Dendritic cell treated with granulocyte-macrophage colony-stimulating factor and Interleukin-4, amounts not matched to agents 40 ng/mL and 50 ng/mL, for 4 days (primary cell): ENCODE measurements at regions not wholly inside any gene's neighbourhood (a gene's known extent, or its start where the extent isn't known, plus 50 kb on each side); places are given as distances from the start of the nearest gene placed in this dataset.

Experiments used
- H3K27ac Mint-ChIP-seq: one replicate; pipeline ENCODE4 v1.8.0; 2022; ENCODE audit warnings: mild to moderate bottlenecking, mixed read lengths
- H3K27me3 Mint-ChIP-seq: one replicate; pipeline ENCODE4 v1.8.0; 2022; ENCODE audit warnings: mild to moderate bottlenecking, mixed read lengths
- H3K36me3 Mint-ChIP-seq: one replicate; pipeline ENCODE4 v1.8.0; 2022; ENCODE audit warnings: low read depth, mixed read lengths
- H3K4me1 Mint-ChIP-seq: one replicate; pipeline ENCODE4 v1.8.0; 2022; ENCODE audit warnings: low read depth, mixed read lengths
- H3K4me3 Mint-ChIP-seq: one replicate; pipeline ENCODE4 v1.8.0; 2022; ENCODE audit warnings: mild to moderate bottlenecking, moderate library complexity, mixed read lengths
- H3K9me3 Mint-ChIP-seq: one replicate; pipeline ENCODE4 v1.8.0; 2022; ENCODE audit warnings: mixed read lengths
- intact Hi-C: fragments of 100-400 bp; cut with micrococcal nuclease; formaldehyde crosslinking; loops from one replicate; pipeline ENCODE4 v1.15.0; 2022

GRCh38 chr12:18794000-18794399 is 56.1 kb downstream of the CAPZA3 start:
- Mint-ChIP-seq H3K4me1 (no peaks in the 10 kb centered on the region), H3K27ac (no peak overlapping the region), H3K36me3 (no peaks in the 10 kb centered on the region), H3K27me3 (no peaks in the 10 kb centered on the region), H3K4me3 (no peak overlapping the region), H3K9me3 (no peaks in the 10 kb centered on the region)
- intact Hi-C loops, result no loop called here

- Mint-ChIP-seq H3K27me3 (no peaks in the 10 kb centered on the region), H3K36me3 (no peaks in the 10 kb centered on the region), H3K4me1 (no peaks in the 10 kb centered on the region), H3K9me3 (no peaks in the 10 kb centered on the region), H3K27ac (no peak overlapping the region), H3K4me3 (no peak overlapping the region)
- intact Hi-C loops, result no loop called here
Observed at GRCh38 chr12:18797604-18798003, 59.7 kb downstream of the CAPZA3 start.

- H3K4me3 Mint-ChIP-seq, result no peak overlapping the region
- H3K4me1 Mint-ChIP-seq, result no peaks in the 10 kb centered on the region
- H3K36me3 Mint-ChIP-seq, result no peaks in the 10 kb centered on the region
- H3K9me3 Mint-ChIP-seq, result no peaks in the 10 kb centered on the region
- H3K27ac Mint-ChIP-seq, result no peak overlapping the region
- H3K27me3 Mint-ChIP-seq, result no peaks in the 10 kb centered on the region
- intact Hi-C loops, result no loop called here
Observed at GRCh38 chr12:18798535-18799361, 60.8 kb downstream of the CAPZA3 start.

GRCh38 chr12:18799561-18799960 is 61.6 kb downstream of the CAPZA3 start:
- H3K9me3 Mint-ChIP-seq, result no peaks in the 10 kb centered on the region
- H3K4me1 Mint-ChIP-seq, result no peaks in the 10 kb centered on the region
- H3K4me3 Mint-ChIP-seq, result no peak overlapping the region
- no peak overlapping the region for H3K27ac Mint-ChIP-seq
- intact Hi-C loops, result no loop called here
- H3K36me3 Mint-ChIP-seq, result no peaks in the 10 kb centered on the region
- no peaks in the 10 kb centered on the region for H3K27me3 Mint-ChIP-seq

GRCh38 chr12:18805516-18806248 is 67.8 kb downstream of the CAPZA3 start:
- no peak overlapping the region for H3K4me3 Mint-ChIP-seq

GRCh38 chr12:18807714-18808113 is 69.8 kb downstream of the CAPZA3 start:
- H3K27me3 Mint-ChIP-seq, result no peaks in the 10 kb centered on the region
- peaks cover 15% of the 10 kb centered on the region for H3K4me1 Mint-ChIP-seq
- H3K4me3 Mint-ChIP-seq, result no peak overlapping the region
- no peaks in the 10 kb centered on the region for H3K9me3 Mint-ChIP-seq
- H3K36me3 Mint-ChIP-seq, result no peaks in the 10 kb centered on the region
- intact Hi-C loops, result no loop called here
- no peak overlapping the region for H3K27ac Mint-ChIP-seq

More at GRCh38 chr12:18805516-18806248, 67.8 kb downstream of the CAPZA3 start:
- no peaks in the 10 kb centered on the region for H3K36me3 Mint-ChIP-seq
- no peaks in the 10 kb centered on the region for H3K9me3 Mint-ChIP-seq
- intact Hi-C loops, result no loop called here
- no peak overlapping the region for H3K27ac Mint-ChIP-seq
- H3K4me1 Mint-ChIP-seq, result peaks cover 5% of the 10 kb centered on the region
- no peaks in the 10 kb centered on the region for H3K27me3 Mint-ChIP-seq

- Mint-ChIP-seq H3K4me1 (peaks cover 15% of the 10 kb centered on the region), H3K36me3 (no peaks in the 10 kb centered on the region), H3K27ac (no peak overlapping the region), H3K27me3 (no peaks in the 10 kb centered on the region), H3K4me3 (no peak overlapping the region), H3K9me3 (no peaks in the 10 kb centered on the region)
- intact Hi-C loops, result no loop called here
Observed at GRCh38 chr12:18808221-18808620, 70.3 kb downstream of the CAPZA3 start.

- H3K4me3 Mint-ChIP-seq, result no peak overlapping the region
- H3K27ac Mint-ChIP-seq, result no peak overlapping the region
- H3K27me3 Mint-ChIP-seq, result no peaks in the 10 kb centered on the region
- no peaks in the 10 kb centered on the region for H3K9me3 Mint-ChIP-seq
- H3K36me3 Mint-ChIP-seq, result no peaks in the 10 kb centered on the region
- H3K4me1 Mint-ChIP-seq, result peaks cover 15% of the 10 kb centered on the region
- intact Hi-C loops, result no loop called here
Observed at GRCh38 chr12:18810537-18811253, 72.8 kb downstream of the CAPZA3 start.

- intact Hi-C loops, result no loop called here
- Mint-ChIP-seq H3K4me3 (no peak overlapping the region), H3K27ac (no peak overlapping the region), H3K9me3 (no peaks in the 10 kb centered on the region), H3K4me1 (peaks cover 15% of the 10 kb centered on the region), H3K27me3 (no peaks in the 10 kb centered on the region), H3K36me3 (no peaks in the 10 kb centered on the region)
Observed at GRCh38 chr12:18811273-18811672, 73.4 kb downstream of the CAPZA3 start.

GRCh38 chr12:18813753-18814152 is 75.8 kb downstream of the CAPZA3 start:
- H3K4me3 Mint-ChIP-seq, result no peak overlapping the region
- no peaks in the 10 kb centered on the region for H3K27me3 Mint-ChIP-seq
- intact Hi-C loops, result no loop called here
- no peaks in the 10 kb centered on the region for H3K36me3 Mint-ChIP-seq
- H3K4me1 Mint-ChIP-seq, result peaks cover 37% of the 10 kb centered on the region
- no peak overlapping the region for H3K27ac Mint-ChIP-seq
- H3K9me3 Mint-ChIP-seq, result no peaks in the 10 kb centered on the region

- Mint-ChIP-seq H3K4me1 (peaks cover 39% of the 10 kb centered on the region), H3K9me3 (no peaks in the 10 kb centered on the region), H3K4me3 (no peak overlapping the region), H3K27ac (peak overlapping the region; percentile 82), H3K27me3 (no peaks in the 10 kb centered on the region), H3K36me3 (no peaks in the 10 kb centered on the region)
- intact Hi-C loops, result no loop called here
Observed at GRCh38 chr12:18818579-18819268, 80.8 kb downstream of the CAPZA3 start.

GRCh38 chr12:18819484-18819883 is 81.6 kb downstream of the CAPZA3 start:
- Mint-ChIP-seq H3K9me3 (no peaks in the 10 kb centered on the region), H3K27me3 (no peaks in the 10 kb centered on the region), H3K36me3 (no peaks in the 10 kb centered on the region), H3K4me3 (no peak overlapping the region), H3K4me1 (peaks cover 47% of the 10 kb centered on the region), H3K27ac (peak overlapping the region; percentile 82)
- intact Hi-C loops, result no loop called here

- Mint-ChIP-seq H3K4me1 (peaks cover 30% of the 10 kb centered on the region), H3K4me3 (no peak overlapping the region), H3K27me3 (no peaks in the 10 kb centered on the region), H3K27ac (no peak overlapping the region), H3K9me3 (peaks cover 4% of the 10 kb centered on the region), H3K36me3 (no peaks in the 10 kb centered on the region)
- intact Hi-C loops, result no loop called here
Observed at GRCh38 chr12:18823461-18823860, 85.5 kb downstream of the CAPZA3 start.
